ENCODE measurements at regions not wholly inside any gene's neighbourhood (a gene's known extent, or its start where the extent isn't known, plus 50 kb on each side); places are given as distances from the start of the nearest gene placed in this dataset.

- TF ChIP-seq NFIC (IDR thresholded peaks at IDR 0.05) (no peak), EP300 (IDR thresholded peaks at IDR 0.05; ENCODE audit: borderline replicate concordance) (no peak), TCF12 (IDR thresholded peaks at IDR 0.05; ENCODE audit: low read depth) (no peak), CREB1 (IDR thresholded peaks at IDR 0.05; ENCODE audit: low read depth) (no peak)
These were observed 74.0 kb upstream of the PROKR2 start for GRCh38 chr20:5390720-5391119.

- TF ChIP-seq REST (IDR thresholded peaks at IDR 0.05; ENCODE audit: low read depth) (no peak), EP300 (IDR thresholded peaks at IDR 0.05; ENCODE audit: borderline replicate concordance) (no peak), TEAD4 (IDR thresholded peaks at IDR 0.05) (no peak), TAF1 (IDR thresholded peaks at IDR 0.05; ENCODE audit: low read depth) (no peak), FOXM1 (IDR thresholded peaks at IDR 0.05; ENCODE audit: borderline replicate concordance, low read depth) (no peak), YY1 (IDR thresholded peaks at IDR 0.05; ENCODE audit: low read depth) (no peak), EGR1 (IDR thresholded peaks at IDR 0.05) (no peak), NFIC (IDR thresholded peaks at IDR 0.05) (no peak), RAD21 (IDR thresholded peaks at IDR 0.05; ENCODE audit: low read depth) (no peak)
These were observed 60.7 kb upstream of the PROKR2 start for GRCh38 chr20:5377484-5377883.

- TF ChIP-seq EP300 (IDR thresholded peaks at IDR 0.05; ENCODE audit: borderline replicate concordance) (no peak), ZBTB7A (IDR thresholded peaks at IDR 0.05; ENCODE audit: low read depth) (no peak), FOXM1 (IDR thresholded peaks at IDR 0.05; ENCODE audit: borderline replicate concordance, low read depth) (no peak)
These were observed 59.5 kb upstream of the PROKR2 start for GRCh38 chr20:5376228-5376627.

GRCh38 chr20:5374171-5374570 is 57.4 kb upstream of the PROKR2 start:
- TF ChIP-seq TAF1 (IDR thresholded peaks at IDR 0.05; ENCODE audit: low read depth): no peak
- TF ChIP-seq REST (IDR thresholded peaks at IDR 0.05; ENCODE audit: low read depth): no peak
- no peak for TF ChIP-seq CEBPB (IDR thresholded peaks at IDR 0.05)
- no peak for TF ChIP-seq FOXM1 (IDR thresholded peaks at IDR 0.05; ENCODE audit: borderline replicate concordance, low read depth)
- TF ChIP-seq CREB1 (IDR thresholded peaks at IDR 0.05; ENCODE audit: low read depth): no peak
- TF ChIP-seq ZBTB7A (IDR thresholded peaks at IDR 0.05; ENCODE audit: low read depth): no peak
- TF ChIP-seq NFIC (IDR thresholded peaks at IDR 0.05): no peak
- no peak for TF ChIP-seq TCF12 (IDR thresholded peaks at IDR 0.05; ENCODE audit: low read depth)
- no peak for TF ChIP-seq MAX (IDR thresholded peaks at IDR 0.05)
- TF ChIP-seq EGR1 (IDR thresholded peaks at IDR 0.05): no peak
- no peak for TF ChIP-seq YY1 (IDR thresholded peaks at IDR 0.05; ENCODE audit: low read depth)
- TF ChIP-seq USF1 (IDR thresholded peaks at IDR 0.05): no peak
- TF ChIP-seq EP300 (IDR thresholded peaks at IDR 0.05; ENCODE audit: borderline replicate concordance): no peak
- TF ChIP-seq RAD21 (IDR thresholded peaks at IDR 0.05; ENCODE audit: low read depth): no peak
- no peak for TF ChIP-seq TEAD4 (IDR thresholded peaks at IDR 0.05)

- TF ChIP-seq RAD21 (IDR thresholded peaks at IDR 0.05; ENCODE audit: low read depth): no peak
- TF ChIP-seq CEBPB (IDR thresholded peaks at IDR 0.05): no peak
- TF ChIP-seq REST (IDR thresholded peaks at IDR 0.05; ENCODE audit: low read depth): no peak
- no peak for TF ChIP-seq USF1 (IDR thresholded peaks at IDR 0.05)
- TF ChIP-seq EP300 (IDR thresholded peaks at IDR 0.05; ENCODE audit: borderline replicate concordance): no peak
These were observed 55.6 kb upstream of the PROKR2 start for GRCh38 chr20:5372371-5372770.

GRCh38 chr20:5369629-5370028 is 52.9 kb upstream of the PROKR2 start:
- TF ChIP-seq FOXM1 (IDR thresholded peaks at IDR 0.05; ENCODE audit: borderline replicate concordance, low read depth) (no peak), YY1 (IDR thresholded peaks at IDR 0.05; ENCODE audit: low read depth) (no peak)

Measured in Ishikawa (cell line).